NCI-H2107 (cell line): ENCODE measurements at regions not wholly inside any gene's neighbourhood (a gene's known extent, or its start where the extent isn't known, plus 50 kb on each side); places are given as distances from the start of the nearest gene placed in this dataset.
"Not testable (repeated sequence)": the region's sequence is repeated elsewhere in the genome, so short reads cannot be mapped to it uniquely, and the experiment has no call there.

Experiments
- DNase-seq: peaks from one replicate; lab custom pipeline; 2025; lab: John Stamatoyannopoulos, UW

GRCh38 chr5:125045646-125046045, 299.2 kb upstream of the ZNF608 start:
- DNase-seq: no peak

DNA sequence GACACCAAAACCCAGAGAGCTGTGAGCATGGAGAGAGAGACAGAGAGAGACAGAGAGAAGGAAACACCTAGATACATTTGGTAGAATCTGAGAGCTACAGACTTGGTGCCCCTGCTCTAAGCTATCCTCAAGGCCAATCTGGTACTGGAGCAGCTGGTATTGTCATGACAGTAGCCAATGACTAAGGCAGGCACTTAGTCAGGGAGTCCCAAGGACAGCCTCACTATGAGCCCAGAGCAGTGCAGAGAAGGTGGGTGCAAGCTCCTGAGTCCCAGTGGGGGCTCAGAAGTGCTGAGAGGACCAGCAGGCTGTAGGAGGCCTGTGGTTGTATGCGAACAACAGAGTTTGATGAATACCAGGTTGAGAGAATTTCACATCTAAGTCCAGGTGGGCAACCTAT, 300.4 kb upstream of the ZNF608 start:
- DNase-seq: no peak

DNA sequence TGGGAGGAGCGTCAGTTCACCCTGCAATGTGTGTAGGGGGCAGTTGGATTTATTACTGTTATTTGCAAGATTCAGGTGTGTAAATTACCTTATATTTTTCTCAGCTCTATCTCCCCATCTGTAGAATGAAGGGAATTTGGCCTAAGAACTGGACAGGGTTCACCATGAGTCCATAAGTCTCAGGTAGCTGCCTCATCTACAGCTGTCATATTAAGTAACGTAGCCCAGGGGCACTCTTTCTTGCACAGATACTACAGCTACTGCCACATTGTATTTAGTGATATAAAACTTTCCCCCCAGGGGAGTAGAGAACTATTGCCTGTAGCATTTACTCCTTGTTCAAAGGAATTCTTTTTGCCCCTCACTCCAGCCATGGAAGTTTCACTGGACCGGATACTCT, 301.4 kb upstream of the ZNF608 start:
- DNase-seq: no peak

DNA sequence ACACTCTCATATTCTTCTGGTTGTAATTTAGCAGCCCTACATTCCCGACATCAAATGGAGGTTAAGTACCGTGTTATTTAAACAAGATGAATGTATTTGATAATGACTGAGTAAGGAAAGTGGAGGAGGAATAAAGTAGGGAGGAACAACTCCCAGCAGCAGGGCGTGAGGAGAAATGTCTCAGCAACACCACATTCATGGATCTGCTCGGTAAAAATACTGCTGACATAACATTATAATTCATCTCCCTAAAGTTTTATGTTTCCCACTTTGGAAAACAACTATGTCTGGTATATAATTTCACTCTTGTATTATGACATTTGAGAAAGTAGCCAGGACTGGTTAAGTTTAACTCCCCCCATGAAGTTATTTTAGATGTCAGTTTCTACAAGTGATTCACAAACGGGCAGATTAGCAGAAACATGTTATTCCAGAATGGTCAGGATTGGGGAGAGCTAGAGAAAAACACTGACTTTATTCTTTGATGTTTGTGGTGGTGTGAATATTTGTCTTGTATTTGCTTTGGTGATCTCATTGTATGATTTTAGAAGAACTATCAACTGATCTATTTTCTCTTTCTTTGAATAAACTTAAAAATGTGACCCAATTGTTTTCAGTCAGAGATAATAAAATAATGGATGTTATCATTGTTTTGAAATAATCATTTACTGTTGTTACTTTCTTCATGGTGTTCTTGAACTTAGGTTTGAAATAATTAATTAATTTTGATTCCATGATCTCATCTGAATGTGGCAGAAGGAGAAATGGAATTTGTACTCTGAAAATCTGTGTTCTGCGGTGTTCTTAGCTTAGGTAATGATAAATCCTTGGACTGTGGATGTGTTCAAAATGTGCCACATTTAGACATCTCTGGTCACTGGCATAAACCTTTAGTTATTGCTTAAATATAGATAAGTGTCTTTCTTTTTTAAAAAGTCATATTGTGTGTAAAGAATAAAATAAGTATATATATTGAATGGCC, 303.6 kb upstream of the ZNF608 start:
- no peak for DNase-seq

DNA sequence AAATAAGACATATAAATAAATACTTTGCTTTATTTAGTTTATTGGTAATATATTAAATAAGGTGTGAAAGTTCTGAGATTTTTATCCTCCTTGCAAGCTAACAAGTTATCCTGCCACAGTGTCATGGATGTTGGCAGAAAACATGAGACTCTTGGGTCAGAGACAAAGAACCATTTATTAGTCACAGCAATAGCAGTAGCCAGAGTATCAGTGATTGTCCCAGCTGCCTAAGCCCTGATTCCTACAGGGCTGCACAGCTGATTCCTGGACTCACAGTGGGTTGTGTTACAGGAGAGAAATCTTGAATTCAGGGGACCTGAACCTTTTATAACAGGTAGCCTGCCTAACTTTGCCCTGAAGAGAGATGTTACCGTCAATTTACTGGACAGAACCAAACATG, 304.5 kb upstream of the ZNF608 start:
- DNase-seq: no peak

GRCh38 chr5:125052584-125052983, 306.1 kb upstream of the ZNF608 start:
- no peak for DNase-seq

- DNase-seq: no peak
Measured at GRCh38 chr5:125053179-125053578, 306.7 kb upstream of the ZNF608 start.

DNA sequence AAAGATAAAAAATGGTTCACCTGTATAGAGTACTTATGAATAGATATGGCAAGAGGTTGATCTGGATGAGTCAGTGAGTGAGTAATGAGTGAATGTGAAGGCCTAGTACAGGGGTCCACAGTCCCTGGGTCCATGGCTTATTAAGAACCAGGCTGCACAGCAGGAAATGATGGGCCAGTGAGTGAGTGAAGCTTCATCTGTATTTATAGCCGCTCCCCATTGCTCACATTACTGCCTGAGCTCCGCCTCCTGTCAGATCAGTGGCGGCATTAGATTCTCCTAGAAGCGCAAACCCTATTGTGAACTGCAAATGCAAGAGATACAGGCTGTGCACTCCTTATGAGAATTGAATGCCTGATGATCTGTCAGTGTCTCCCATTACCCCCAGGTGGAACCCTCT, 307.7 kb upstream of the ZNF608 start:
- no peak for DNase-seq

GRCh38 chr5:125056671-125057485, 310.4 kb upstream of the ZNF608 start:
- no peak for DNase-seq

DNA sequence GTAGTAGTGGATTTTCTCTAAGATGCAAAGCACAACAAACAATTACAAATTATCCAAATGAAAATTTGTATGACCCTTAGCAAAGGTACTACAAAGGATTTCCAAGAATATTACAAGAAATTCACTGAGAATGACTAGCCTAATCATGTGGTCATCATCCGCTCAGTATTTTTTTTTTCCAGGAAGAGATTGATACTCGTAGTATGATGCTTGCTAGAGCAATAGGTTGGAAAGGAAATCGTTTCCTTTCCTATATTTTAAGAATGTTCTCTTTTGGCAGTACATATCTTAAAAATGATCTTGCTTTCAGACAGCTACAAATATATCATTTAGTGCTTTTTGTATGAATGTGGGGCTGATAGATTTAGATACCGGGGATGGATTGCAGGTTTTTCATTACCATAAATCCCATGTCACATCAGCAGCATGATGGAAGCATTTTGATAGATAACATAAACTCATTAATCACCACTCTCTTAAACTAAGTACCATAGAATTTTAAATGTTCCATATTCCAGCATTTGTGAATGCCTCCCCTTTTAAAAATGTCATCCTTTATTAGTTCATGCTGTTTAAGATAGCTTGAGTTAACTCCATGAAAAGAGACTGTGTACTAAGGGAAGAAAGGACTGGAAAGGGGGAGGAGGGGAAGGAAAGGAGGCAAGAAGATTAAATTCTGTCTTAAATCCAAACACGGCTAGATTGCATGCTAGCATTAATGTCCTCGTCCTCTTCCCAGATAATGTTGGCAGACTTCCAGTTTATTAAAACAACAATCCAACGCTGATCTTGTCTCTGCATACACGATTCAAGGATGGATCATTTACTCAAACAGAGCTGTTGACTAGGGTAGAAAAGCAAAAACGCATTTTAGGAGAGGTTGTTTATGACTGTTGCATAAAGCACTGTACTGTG, 311.7 kb upstream of the ZNF608 start:
- DNase-seq: no peak

GRCh38 chr5:125059255-125060002, 313.0 kb upstream of the ZNF608 start:
- DNase-seq: no peak

DNA sequence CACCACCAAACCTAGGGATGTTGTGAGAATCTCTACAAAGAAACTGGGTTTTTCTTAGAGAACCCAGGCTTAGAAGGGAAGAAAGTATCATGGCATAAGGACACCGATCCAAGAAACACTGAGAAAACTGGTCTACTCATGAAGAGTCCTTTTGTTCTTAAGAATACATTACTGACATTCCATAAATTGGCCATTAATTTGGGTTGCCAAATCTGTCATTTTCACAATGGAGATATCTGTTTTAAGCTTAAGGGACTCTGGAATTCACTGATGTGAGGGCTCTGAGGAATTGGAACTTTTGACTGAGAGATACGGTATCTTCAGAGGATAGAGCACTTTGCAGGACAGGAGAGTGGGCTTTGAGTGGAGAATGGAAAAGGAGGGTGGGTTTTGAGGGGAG, 315.3 kb upstream of the ZNF608 start:
- DNase-seq: no peak

DNA sequence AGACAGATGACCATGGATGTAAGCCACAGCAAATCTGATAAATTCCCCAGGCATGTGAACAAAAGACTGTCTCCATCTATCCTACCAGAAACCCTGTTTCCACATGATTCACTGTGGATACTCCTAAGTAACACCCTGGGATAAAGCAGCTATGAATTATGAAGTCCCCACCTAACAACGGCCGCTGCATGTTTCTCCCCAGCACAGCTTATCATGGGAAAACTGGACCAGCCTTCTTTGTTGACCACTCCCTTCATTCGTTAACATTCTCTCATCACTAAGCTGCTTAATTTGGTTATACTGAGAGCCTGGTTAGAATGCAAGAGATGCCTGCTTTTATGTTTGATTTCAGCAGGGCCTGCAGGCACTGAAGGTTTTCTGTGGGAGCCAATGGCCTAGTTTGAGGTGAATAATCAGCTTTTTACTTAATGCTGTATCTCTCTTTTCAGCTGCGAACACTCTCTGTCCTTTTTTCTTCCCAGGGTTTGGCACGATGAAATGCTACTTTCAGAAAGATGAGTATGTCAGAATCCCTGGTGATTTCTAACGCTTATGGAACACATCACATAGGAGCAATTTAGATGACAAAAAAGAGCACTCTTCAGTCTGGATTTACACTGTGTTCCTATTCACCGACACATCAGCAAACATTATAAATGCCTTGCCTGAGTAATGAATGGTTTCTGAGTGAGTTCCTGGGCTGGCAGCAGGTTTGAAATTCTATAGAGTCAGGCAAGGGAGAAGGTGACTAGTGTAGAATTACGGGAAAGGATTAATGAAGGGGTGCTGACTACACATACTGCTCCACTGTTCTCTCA, 318.4 kb upstream of the ZNF608 start:
- DNase-seq: peak; percentile 9

DNA sequence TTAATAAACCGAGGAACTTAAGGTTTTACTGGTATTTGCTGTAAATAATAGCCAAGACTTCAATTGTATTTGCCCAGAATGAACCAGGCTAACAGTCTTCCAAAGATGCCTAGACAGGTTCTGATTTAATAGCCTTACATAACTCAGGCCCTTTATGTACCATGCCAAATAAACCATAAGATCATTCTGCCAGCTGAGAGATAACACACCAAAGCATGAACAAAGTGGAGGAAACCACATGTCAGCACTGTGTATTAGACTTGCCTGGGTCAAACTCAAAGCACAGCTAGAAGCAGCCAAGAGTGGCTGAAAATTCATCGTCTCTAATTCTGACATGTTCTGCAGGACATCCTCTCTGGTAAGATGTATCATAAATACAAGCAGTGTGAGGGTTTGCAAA, 319.3 kb upstream of the ZNF608 start:
- DNase-seq: no peak

DNA sequence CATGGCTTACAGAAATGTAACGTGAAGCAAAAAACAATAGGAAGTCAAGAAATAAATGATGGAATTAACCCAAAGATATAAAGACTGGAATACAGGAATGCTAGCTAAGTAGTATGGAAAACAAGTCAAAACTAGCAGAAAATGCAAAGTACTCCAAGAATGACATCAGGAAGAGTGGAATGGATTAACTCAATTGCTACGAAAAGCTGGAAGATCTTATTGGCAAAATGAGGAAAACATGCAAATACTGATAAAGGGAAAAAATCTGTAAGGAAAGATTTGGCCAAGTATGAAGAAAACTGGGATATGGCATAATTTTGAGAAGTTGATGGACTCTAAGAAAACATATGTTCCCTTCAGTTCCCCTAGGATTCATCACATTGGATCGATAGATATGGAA, 324.5 kb upstream of the ZNF608 start:
- DNase-seq: no peak

DNA sequence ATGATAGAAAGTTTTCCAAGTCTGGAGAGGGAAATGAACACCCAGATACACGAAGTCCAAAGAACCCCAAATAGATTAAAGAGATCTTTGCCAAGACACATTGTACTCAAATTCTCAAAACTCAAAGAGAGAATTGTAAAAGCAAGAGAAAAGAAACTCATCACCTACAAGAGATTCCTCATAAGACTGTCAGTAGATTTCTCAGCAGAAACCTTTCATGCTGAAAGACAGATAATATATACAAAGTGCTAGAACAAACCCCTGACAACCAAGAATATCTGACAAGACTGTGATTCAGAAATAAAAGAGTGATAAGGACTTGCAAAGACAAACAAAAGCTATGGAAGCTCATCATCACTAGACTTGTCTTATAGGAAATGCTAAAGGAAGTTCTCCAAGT, 326.7 kb upstream of the ZNF608 start:
- no peak for DNase-seq

- DNase-seq: no peak
Measured at GRCh38 chr5:125075567-125075966, 329.1 kb upstream of the ZNF608 start.

GRCh38 chr5:125079028-125079427, 332.6 kb upstream of the ZNF608 start:
- not testable (repeated sequence) for DNase-seq

GRCh38 chr5:125081101-125081500, 334.7 kb upstream of the ZNF608 start:
- no peak for DNase-seq

GRCh38 chr5:125083981-125084380, 337.5 kb upstream of the ZNF608 start:
- no peak for DNase-seq
